GM06990 (cell line): ENCODE measurements at regions not wholly inside any gene's neighbourhood (a gene's known extent, or its start where the extent isn't known, plus 50 kb on each side); places are given as distances from the start of the nearest gene placed in this dataset.

Experiments
- DNase-seq: peaks from one replicate; pipeline ENCODE4 v3.0.0-alpha.2; 2011; ENCODE audit not compliant: insufficient read length; ENCODE audit errors: extremely low read depth
- H3K27me3 ChIP-seq: replicated peaks from 2 replicates; pipeline ENCODE4 v1.6.0; 2011; ENCODE audit warnings: low read length; ENCODE audit not compliant: control insufficient read depth, insufficient read depth
- H3K36me3 ChIP-seq: 2 replicates; pipeline ENCODE4 v1.5.1; 2011; ENCODE audit warnings: low read length; ENCODE audit not compliant: control insufficient read depth, insufficient read depth
- H3K4me3 ChIP-seq: replicated peaks from 2 replicates; pipeline ENCODE4 v1.5.1; 2011; ENCODE audit warnings: low read depth, mild to moderate bottlenecking, control low read depth, low read length
- TF ChIP-seq, protein P1 (sequence below): IDR thresholded peaks from 2 replicates; pipeline ENCODE4 v1.5.1; 2011; ENCODE audit warnings: low read length, control low read depth, mild to moderate bottlenecking, inconsistent platforms; ENCODE audit not compliant: insufficient read depth, poor library complexity, severe bottlenecking

DNA sequence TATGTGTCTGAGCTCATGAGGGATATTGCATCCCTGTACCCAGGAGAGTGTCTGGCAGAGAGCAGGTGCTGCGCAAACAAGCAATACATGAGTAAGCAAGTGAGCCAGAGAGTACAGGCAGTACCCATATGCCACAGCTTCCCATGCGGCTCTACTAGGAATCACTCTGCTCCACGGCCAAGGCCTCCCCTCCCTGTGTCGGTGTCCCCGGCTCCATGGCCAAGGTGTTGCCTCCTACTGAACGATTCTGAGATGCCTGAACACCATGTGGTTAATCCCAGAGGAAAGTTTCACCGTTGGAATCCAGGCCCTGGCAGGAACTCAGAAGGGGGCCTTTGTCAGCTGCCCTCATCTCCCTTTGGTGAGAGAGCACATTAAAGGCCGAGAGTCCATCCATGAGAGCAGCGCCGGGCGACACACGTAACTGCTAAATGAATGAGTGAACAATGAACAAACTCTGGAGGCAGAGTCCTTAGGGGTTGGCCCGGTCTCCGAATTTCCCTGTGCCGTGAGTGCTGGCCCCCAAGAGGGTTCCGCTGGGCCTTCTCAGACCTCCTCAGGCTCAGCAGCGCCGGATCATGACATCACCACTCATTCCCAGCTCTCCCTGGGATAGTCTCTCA lies 136.0 kb upstream of the FAM20C start:
- TF ChIP-seq, protein P1, sequence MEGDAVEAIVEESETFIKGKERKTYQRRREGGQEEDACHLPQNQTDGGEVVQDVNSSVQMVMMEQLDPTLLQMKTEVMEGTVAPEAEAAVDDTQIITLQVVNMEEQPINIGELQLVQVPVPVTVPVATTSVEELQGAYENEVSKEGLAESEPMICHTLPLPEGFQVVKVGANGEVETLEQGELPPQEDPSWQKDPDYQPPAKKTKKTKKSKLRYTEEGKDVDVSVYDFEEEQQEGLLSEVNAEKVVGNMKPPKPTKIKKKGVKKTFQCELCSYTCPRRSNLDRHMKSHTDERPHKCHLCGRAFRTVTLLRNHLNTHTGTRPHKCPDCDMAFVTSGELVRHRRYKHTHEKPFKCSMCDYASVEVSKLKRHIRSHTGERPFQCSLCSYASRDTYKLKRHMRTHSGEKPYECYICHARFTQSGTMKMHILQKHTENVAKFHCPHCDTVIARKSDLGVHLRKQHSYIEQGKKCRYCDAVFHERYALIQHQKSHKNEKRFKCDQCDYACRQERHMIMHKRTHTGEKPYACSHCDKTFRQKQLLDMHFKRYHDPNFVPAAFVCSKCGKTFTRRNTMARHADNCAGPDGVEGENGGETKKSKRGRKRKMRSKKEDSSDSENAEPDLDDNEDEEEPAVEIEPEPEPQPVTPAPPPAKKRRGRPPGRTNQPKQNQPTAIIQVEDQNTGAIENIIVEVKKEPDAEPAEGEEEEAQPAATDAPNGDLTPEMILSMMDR: no peak
- Histone ChIP-seq H3K27me3 (no peaks in the 10 kb centered on the region), H3K36me3 (no peaks in the 10 kb centered on the region), H3K4me3 (no peak overlapping the region)
- DNase-seq: no peak

DNA sequence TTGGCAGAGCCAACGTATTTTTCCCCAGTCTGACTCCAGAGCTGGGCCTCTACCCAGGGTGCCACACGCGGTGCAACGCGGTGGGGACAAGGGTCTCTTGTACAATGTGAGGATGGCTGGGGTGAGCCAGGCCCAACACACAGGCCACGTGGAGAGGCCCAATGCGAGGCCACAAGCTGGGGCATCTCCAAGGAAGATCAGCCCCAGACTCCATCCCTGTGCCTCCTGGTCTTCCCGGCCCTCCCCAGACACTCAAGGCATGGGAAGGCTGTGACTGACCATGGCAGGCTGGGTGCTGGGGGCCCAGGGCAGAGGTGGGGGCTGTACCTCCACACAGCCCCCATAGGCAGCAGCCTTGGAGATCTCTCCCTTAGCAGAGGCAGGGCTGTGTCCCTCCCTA lies 135.3 kb upstream of the FAM20C start:
- no peak for DNase-seq
- TF ChIP-seq, protein P1: no peak
- H3K36me3 ChIP-seq: no peaks in the 10 kb centered on the region
- H3K27me3 ChIP-seq: no peaks in the 10 kb centered on the region
- no peak overlapping the region for H3K4me3 ChIP-seq

DNA sequence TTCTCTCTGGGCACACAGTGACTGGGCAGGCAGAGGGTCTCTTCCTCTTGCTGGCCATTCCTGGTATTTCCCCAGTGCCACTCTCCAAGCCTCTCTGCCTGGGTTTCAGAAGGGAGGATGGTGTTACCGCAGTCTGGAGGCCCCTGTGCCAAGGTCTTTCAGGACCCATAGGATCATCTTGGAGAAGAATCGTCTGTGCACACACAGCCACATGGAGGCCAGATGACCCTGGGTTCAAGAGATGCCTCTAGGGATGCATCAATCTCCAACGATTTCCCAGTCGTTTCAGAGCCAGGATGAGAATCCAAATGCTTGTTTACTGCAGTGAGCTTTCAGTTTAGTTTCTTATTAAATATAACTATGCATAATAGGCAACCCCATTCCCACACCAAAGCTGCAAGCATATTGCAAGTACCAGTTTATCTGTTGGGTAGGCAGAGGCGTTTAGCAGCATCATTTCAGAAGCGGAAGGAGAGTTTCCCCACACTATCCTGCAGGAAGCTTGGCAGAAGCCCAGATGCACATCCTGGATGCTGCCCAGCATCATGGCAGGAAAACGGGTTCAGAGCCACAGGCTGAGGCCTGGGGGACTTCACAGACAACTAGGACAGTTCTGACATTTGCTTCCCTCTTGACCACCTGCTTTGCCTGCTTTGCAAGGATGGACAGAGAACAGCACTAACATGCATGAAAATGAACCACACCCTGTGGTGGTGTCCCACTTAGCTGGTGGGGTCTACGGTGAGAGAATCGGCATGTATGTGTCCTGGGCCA lies 134.7 kb upstream of the FAM20C start:
- no peaks in the 10 kb centered on the region for H3K27me3 ChIP-seq
- H3K36me3 ChIP-seq: no peaks in the 10 kb centered on the region
- no peak for DNase-seq
- no peak overlapping the region for H3K4me3 ChIP-seq
- TF ChIP-seq, protein P1: no peak

DNA sequence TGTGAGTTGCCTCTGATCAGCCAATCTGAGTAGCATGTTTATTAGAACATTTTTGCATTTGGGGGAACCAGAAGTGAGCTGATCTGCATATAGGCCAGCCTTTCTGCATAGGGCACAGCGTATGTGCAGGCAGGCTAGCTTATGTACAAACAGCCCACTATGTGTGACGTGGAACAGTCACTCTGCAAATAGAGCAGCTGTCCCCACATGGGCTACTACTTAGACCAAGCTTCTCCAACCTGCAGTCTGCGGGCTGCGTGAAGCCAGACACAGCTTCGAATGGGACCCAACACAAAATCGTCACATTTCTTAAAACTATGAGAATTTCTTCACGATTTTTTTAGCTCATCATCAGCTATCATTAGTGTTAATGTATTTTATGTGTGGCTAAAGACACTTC lies 134.1 kb upstream of the FAM20C start:
- no peak overlapping the region for H3K4me3 ChIP-seq
- no peaks in the 10 kb centered on the region for H3K36me3 ChIP-seq
- TF ChIP-seq, protein P1: no peak
- no peaks in the 10 kb centered on the region for H3K27me3 ChIP-seq
- DNase-seq: no peak

DNA sequence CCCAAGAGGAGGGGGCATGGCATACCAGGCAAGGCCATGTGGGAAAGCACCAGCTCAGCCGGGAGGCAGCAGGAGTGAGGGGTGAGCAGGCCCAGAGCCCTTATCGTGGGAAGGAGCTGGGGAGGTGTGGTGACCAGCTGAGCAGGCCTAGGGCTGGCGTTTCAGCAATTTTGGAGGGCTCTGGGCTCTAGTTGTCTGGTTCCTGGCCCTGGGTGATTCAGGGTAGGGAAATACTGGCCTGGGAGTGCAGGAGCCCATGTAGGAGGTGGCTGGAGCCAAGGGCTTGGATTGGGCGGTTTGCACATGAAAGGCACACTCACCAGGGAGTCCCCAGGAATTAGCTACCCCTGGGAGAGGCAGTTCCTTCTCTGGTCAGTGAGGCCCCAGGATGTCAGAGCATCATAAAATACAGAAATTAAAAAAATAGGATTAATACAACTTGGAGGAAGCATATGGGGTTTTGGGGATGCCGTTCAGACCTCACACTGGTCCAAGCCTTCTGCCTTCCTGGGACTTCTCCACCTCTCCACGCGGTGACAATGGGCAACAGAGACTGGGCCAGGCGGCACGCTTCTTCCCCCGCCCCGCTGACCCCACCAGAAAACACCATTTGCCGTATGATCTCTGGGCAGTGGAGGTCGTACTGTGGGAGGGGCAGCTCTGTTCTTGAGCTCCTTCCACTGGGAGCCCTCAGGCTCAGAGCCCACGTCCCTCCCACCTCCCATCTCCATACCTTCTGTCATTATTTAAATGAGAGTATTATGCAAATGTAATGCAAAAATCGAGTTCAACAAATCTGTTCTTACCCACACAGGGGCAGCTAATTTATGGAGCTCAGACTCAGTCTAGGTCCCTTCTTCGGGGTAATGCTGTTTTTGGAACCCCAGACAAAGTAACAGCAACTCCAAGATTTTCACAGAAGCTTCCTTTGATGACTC lies 133.0 kb upstream of the FAM20C start:
- TF ChIP-seq, protein P1: no peak
- DNase-seq: no peak
- no peaks in the 10 kb centered on the region for H3K36me3 ChIP-seq
- H3K27me3 ChIP-seq: no peaks in the 10 kb centered on the region
- no peak overlapping the region for H3K4me3 ChIP-seq
